T-helper 9 cell (primary cell): ENCODE measurements at regions not wholly inside any gene's neighbourhood (a gene's known extent, or its start where the extent isn't known, plus 50 kb on each side); places are given as distances from the start of the nearest gene placed in this dataset.

Source experiments
- DNase-seq: peaks from one replicate; pipeline ENCODE4 v3.0.0-alpha.2; 2020

- DNase-seq = peak; percentile 69
Measured at GRCh38 chr6:25070547-25071366, 135.0 kb upstream of the RIPOR2 start.

GRCh38 chr6:25078141-25078540, 142.4 kb upstream of the RIPOR2 start:
- DNase-seq = no peak

GRCh38 chr6:25083784-25084507, 148.2 kb upstream of the RIPOR2 start:
- no peak for DNase-seq

DNA sequence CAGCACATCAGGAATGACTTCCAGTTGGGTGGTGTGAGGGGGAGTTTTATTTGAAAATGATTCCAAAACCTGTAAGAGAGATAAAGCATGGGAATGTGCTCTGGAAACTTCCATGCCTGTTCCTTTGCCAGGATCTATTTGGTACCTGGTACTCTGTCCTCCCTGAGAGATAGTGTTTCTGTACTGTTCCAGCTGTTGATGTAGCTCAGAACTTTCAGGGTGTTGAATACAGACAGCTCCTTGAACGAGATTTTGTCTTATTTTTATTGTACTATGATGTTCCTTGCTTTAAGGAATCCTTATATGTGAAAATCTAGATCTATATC, 148.7 kb upstream of the RIPOR2 start:
- no peak for DNase-seq

GRCh38 chr6:25085756-25086155, 150.0 kb upstream of the RIPOR2 start:
- DNase-seq = no peak

DNA sequence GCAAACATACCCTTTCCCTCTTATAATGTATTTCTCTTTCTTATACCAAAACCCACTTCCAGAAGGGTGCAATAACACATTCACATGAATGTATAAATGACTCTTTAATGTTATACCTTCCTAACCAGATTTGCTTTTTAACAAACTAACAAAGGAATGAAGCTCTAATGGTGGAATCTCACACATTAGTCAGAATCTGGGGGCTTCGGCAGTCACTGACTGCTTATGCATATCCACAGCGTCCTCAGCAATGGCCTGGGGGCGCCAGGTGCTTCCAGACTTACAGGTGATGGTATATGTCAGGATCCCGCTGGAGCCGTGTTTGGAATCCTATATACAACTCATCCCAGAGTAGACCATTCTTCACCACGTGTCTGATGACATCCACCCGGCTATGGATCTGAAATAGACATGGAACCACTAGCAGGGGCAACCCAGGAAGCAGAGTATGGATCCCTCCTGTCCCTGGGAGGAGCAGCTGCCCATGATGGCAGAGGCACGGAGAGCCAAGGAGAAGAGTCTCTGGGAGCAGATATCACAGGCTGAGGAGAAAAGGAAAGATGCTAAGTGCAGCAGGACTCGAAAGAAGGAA, 150.8 kb upstream of the RIPOR2 start:
- DNase-seq = no peak

DNA sequence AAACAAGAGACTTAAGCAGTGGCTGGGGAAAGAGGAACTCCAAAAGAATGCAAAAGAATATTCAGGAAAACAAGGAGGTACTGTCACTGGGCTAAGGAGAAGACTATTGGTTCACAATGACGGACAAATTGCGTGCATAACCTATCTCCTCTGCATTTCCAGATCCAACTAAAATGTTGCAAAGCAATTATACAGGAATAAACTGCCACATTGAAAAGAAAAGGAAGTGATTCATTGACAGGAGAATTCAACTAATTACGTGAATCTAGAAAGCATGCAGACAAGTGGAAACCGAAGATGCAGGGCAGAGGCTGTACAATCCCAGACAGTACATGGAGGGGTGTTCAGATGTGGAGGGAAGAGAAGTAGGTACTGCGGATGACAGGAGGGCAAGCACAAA, 152.8 kb upstream of the RIPOR2 start:
- DNase-seq = no peak

DNA sequence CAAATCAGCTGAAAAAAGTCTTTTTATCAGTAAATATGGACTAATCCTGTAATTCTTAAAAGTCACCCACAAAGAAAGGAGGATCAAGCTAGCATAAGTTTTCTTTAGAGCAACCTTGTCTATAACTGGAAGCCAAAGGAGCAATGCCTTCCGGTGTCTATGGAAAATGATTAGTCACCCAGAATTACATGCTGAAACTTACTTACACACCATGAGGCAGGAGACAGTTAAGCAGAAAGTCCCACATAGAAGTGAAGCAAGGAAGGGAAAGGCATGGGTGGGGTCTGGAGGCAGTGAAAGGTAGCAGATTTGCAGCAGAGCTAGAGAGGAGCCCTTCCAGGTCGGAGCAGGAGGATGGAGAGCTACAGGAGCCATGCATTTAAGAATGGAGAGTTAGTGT, 153.7 kb upstream of the RIPOR2 start:
- no peak for DNase-seq

- no peak for DNase-seq
Measured at GRCh38 chr6:25094726-25095125, 159.0 kb upstream of the RIPOR2 start.

- no peak for DNase-seq
Measured at GRCh38 chr6:25100288-25100687, 164.5 kb upstream of the RIPOR2 start.

- DNase-seq = no peak
Measured at GRCh38 chr6:25103603-25104002, 167.8 kb upstream of the RIPOR2 start.

- DNase-seq = no peak
Measured at GRCh38 chr6:25105070-25105925, 169.5 kb upstream of the RIPOR2 start.

- no peak for DNase-seq
Measured at GRCh38 chr6:25107218-25107617, 171.5 kb upstream of the RIPOR2 start.

GRCh38 chr6:25111782-25112181, 167.4 kb upstream of the CARMIL1 start:
- DNase-seq = no peak

GRCh38 chr6:25112322-25112773, 166.8 kb upstream of the CARMIL1 start:
- no peak for DNase-seq

GRCh38 chr6:25113436-25113835, 165.7 kb upstream of the CARMIL1 start:
- no peak for DNase-seq

DNA sequence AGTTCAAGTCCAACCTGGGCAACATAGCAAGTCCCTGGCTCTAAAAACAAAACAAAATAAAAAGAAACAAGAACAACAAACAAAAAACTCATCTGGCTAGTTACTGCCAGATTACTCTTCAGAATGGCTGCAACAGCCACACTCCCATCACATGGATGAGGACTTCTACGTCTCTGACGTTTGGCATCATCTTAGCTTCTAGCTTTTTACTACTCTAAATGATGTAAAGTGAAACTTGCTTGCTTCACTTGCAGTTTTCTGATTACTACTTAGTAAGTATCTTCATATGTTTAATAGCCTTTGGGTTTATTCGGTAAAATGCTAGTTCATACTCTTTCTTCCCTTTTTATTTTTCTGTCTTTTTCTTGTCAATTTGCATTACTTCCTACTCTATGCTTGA, 161.1 kb upstream of the CARMIL1 start:
- DNase-seq = no peak

DNA sequence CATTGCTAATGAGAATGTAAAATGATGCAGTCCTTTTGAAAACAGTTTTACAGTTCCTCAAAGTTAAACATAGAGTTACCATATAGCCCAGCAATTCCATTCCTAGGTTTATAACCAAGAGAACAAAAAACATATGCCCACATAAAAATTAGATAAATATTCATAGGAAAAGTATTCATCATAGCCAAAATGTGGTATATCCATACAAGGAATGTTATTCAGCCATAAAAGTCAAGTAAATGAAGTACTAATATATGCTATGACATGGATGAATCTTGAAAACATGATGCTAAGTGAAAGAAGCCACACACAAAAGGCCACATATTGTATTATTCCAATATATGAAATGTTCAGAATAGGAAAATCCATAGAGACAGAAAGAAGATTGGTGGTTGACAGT, 158.0 kb upstream of the CARMIL1 start:
- DNase-seq = no peak

GRCh38 chr6:25122001-25122400, 157.2 kb upstream of the CARMIL1 start:
- DNase-seq = no peak

DNA sequence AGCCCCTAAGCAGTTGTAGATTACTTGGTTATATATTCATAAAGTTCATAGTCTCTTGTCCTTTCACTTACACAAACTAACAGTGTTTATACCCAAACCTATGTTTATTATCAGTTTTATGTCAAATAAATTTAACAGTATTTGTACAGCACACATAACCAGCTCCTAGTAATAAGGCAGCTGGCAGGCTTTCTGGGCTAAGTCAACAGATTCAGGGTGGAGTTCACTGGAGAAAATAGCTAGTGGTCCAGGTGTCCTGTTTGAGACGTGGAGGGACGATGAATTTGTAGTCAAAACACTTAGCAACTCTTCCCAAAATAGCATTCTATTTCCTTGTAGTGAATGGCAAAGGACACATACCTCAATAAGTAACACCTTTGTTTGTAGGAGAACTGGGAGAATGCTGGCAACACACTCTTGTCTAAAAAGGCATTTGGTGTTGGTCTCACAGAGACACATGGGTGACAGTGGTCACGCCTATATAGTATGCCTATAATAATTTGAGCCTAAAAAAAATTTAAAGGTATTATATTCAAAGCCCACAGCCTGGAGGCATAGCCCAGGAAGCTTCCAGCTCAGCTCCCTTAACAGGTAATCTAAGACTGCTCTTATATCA, 156.4 kb upstream of the CARMIL1 start:
- DNase-seq = no peak

GRCh38 chr6:25124216-25124715, 154.9 kb upstream of the CARMIL1 start:
- DNase-seq = no peak

- no peak for DNase-seq
Measured at GRCh38 chr6:25125736-25126135, 153.4 kb upstream of the CARMIL1 start.
